ENCODE measurements at regions not wholly inside any gene's neighbourhood (a gene's known extent, or its start where the extent isn't known, plus 50 kb on each side); places are given as distances from the start of the nearest gene placed in this dataset.

DNA sequence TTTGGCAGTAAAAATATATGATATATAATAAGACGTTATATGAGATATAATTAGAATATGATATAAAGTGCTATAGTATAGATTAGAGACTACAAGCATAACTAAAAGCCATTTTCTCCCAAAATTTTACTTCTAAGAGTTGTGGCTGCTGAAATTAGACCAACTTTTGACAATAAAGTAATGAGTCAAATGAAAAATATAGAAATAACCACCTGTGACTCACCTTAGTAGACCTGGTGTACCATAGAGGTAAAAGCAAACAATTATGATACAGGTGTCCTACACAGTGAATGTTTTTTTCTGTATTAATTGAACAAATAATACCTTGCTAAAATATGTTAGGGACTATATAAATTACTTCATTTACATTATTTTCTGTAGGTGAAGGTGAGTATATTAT lies 482.9 kb upstream of the MAN1A1 start:
- Histone ChIP-seq H2AK5ac (ENCODE audit: insufficient read length, low read length) (no peak overlapping the region), H3K79me1 (ENCODE audit: insufficient read depth, low read depth, low read length, poor library complexity, severe bottlenecking) (no peaks in the 10 kb centered on the region), H2BK120ac (ENCODE audit: low read depth, low read length, poor library complexity, severe bottlenecking) (no peak overlapping the region), H3K4me2 (ENCODE audit: insufficient read depth, insufficient read length, low read length) (no peak overlapping the region), H3K27ac (ENCODE audit: insufficient read length, low read depth, low read length) (no peak overlapping the region), H4K20me1 (ENCODE audit: control insufficient read depth, insufficient read depth, insufficient read length) (no peaks in the 10 kb centered on the region), H2BK5ac (ENCODE audit: insufficient read length, low read length) (no peak overlapping the region), H4K91ac (ENCODE audit: insufficient read length, low read depth, low read length) (no peak overlapping the region), H4K5ac (ENCODE audit: insufficient read length, low read depth, low read length) (no peak overlapping the region), H3K18ac (ENCODE audit: insufficient read length, low read depth, low read length) (no peak overlapping the region), H3K23me2 (ENCODE audit: insufficient read length, low read depth, low read length, poor library complexity, severe bottlenecking) (no peaks in the 10 kb centered on the region), H3K79me2 (ENCODE audit: insufficient read depth, low read length) (no peaks in the 10 kb centered on the region), H2BK12ac (ENCODE audit: insufficient read length, low read depth, low read length) (no peak overlapping the region), H3K4ac (ENCODE audit: low read depth, low read length) (no peak overlapping the region), H3K9me3 (ENCODE audit: control insufficient read depth, low read depth, low read length) (no peaks in the 10 kb centered on the region), H3K23ac (ENCODE audit: insufficient read length, low read depth, low read length) (no peak overlapping the region), H3K27me3 (ENCODE audit: insufficient read depth, low read length) (no peaks in the 10 kb centered on the region), H2AFZ (ENCODE audit: low read length) (no peak overlapping the region), H4K8ac (replicated peaks; ENCODE audit: insufficient read length, low read depth, low read length) (no peak overlapping the region), H3K4me1 (ENCODE audit: insufficient read depth, low read length) (no peaks in the 10 kb centered on the region), H2BK20ac (ENCODE audit: low read depth, low read length, poor library complexity, severe bottlenecking) (no peak overlapping the region), H3K14ac (ENCODE audit: insufficient read depth, low read length) (no peak overlapping the region), H3K56ac (ENCODE audit: insufficient read length, low read depth, low read length) (no peak overlapping the region), H3K9ac (ENCODE audit: extremely low read depth, insufficient read length, low read length) (no peak overlapping the region), H2BK15ac (ENCODE audit: low read depth, low read length) (no peak overlapping the region), H3T11ph (ENCODE audit: low read length) (no peak overlapping the region)
- no CpG with 5 or more reads among the region's 1 CpG for whole genome bisulfite sequencing (ENCODE audit: extremely low coverage, insufficient read length, low lambda C conversion rate)
- no peak overlapping the region for H3K4me3 Mint-ChIP-seq
- no peaks in the 10 kb centered on the region for H3K27me3 Mint-ChIP-seq (ENCODE audit: low read depth)
- H3K4me1 Mint-ChIP-seq, result peaks cover 13% of the 10 kb centered on the region in 2 experiments
- DNase-seq, result no peak
- no peak overlapping the region for H3K27ac Mint-ChIP-seq
- TF ChIP-seq, protein P1, sequence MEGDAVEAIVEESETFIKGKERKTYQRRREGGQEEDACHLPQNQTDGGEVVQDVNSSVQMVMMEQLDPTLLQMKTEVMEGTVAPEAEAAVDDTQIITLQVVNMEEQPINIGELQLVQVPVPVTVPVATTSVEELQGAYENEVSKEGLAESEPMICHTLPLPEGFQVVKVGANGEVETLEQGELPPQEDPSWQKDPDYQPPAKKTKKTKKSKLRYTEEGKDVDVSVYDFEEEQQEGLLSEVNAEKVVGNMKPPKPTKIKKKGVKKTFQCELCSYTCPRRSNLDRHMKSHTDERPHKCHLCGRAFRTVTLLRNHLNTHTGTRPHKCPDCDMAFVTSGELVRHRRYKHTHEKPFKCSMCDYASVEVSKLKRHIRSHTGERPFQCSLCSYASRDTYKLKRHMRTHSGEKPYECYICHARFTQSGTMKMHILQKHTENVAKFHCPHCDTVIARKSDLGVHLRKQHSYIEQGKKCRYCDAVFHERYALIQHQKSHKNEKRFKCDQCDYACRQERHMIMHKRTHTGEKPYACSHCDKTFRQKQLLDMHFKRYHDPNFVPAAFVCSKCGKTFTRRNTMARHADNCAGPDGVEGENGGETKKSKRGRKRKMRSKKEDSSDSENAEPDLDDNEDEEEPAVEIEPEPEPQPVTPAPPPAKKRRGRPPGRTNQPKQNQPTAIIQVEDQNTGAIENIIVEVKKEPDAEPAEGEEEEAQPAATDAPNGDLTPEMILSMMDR (conservative IDR thresholded peaks at IDR 0.05), result no peak
- no peaks in the 10 kb centered on the region; a peak in 1 of 5 replicates for H3K9me3 Mint-ChIP-seq
- no peaks in the 10 kb centered on the region for H3K36me3 Mint-ChIP-seq (ENCODE audit: insufficient read depth in 1 of 3, low read depth in 3 of 3)

Measured in H9 (cell line).